Small intestine (tissue), 7 donors: ENCODE measurements at regions not wholly inside any gene's neighbourhood (a gene's known extent, or its start where the extent isn't known, plus 50 kb on each side); places are given as distances from the start of the nearest gene placed in this dataset.

Source experiments
- DNase-seq, 2 donors: peaks; one replicate each; pipeline versions ENCODE4 v3.0.0 to v3.0.0-alpha.2; 2013
- FAIRE-seq: peaks from 2 replicates; lab custom pipeline; 2012; peaks lifted over from hg19 to GRCh38; lab: Jason Lieb, UNC
- H3K27ac ChIP-seq, 3 donors: one replicate each; pipeline ENCODE4 v1.5.1; 2013; ENCODE audit warnings: low read length in 2 of 3, mild to moderate bottlenecking in 2 of 3, control low read depth in 1 of 3, inconsistent platforms in 1 of 3, low read depth in 1 of 3, moderate library complexity in 1 of 3
- H3K27me3 ChIP-seq, 3 donors: one replicate each; pipeline ENCODE4 v1.6.1; 2013; ENCODE audit warnings: low read length in 3 of 3, inconsistent platforms in 1 of 3; ENCODE audit not compliant: control insufficient read depth in 3 of 3, insufficient read depth in 3 of 3
- H3K36me3 ChIP-seq, 3 donors: one replicate each; pipeline ENCODE4 v1.6.1; 2013; ENCODE audit warnings: low read length in 3 of 3, inconsistent platforms in 1 of 3, low read depth in 1 of 3, mild to moderate bottlenecking in 1 of 3, moderate library complexity in 1 of 3; ENCODE audit not compliant: control insufficient read depth in 3 of 3, insufficient read depth in 2 of 3
- H3K4me1 ChIP-seq, 3 donors: one replicate each; pipeline ENCODE4 v1.6.1; 2013; ENCODE audit warnings: low read length in 2 of 3, inconsistent platforms in 1 of 3, low read depth in 1 of 3, mild to moderate bottlenecking in 1 of 3, moderate library complexity in 1 of 3; ENCODE audit not compliant: control insufficient read depth in 3 of 3, insufficient read depth in 2 of 3
- H3K4me3 ChIP-seq, 3 donors: one replicate each; pipeline ENCODE4 v1.5.1; 2013; ENCODE audit warnings: low read length in 3 of 3, control low read depth in 1 of 3, inconsistent platforms in 1 of 3, low read depth in 1 of 3, mild to moderate bottlenecking in 1 of 3, moderate library complexity in 1 of 3
- H3K9me3 ChIP-seq, 2 donors: one replicate each; pipeline ENCODE4 v1.6.1; 2013; ENCODE audit warnings: low read depth in 1 of 2, low read length in 1 of 2; ENCODE audit not compliant: control insufficient read depth in 2 of 2, insufficient read depth in 1 of 2
- WGBS, 3 donors: extraction: QIAGEN DNeasy Blood & Tissue Kit; methylation state at CpG; one replicate each; pipeline ENCODE4 v1.1.7; 2013; 5-methylcytosine and 5-hydroxymethylcytosine counted together
- donor health status: healthy with polysubstance abuse.
- donor health status: control.
- donor health status: control.
- donor health status: Bipolar disorder and iron deficiency.
- donor health status: healthy.

DNA sequence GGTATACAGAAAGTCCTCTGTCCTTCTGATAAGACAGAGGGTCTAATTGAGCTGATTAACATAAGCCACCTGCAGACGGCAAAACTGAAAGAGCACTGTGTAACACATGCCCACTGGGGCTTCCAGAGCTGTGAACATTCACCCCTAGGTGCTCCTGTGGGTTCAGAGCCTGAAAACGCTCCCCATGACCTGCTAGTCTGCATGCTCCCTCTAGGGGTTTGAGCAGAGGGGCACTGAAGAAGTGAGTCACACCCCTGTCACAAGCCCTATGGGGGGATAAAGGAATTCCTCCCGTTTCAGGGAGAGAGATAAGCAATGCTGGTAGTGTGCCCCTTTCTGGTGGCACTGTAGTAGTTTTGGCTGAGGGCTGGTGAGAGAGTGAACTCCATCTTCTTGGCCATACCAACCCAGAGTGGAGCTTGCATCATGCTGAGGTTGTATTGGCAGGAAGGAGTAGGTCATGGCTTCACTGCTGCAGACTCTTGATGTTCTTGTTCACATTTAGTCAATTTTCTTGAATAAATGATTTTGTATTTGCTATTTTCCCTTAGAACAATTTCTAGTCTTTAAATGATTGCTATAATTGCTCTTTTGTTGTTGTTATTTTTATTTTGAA is 637.5 kb upstream of the MAN1A1 start:
- Histone ChIP-seq H3K4me3 (no peak overlapping the region), H3K36me3 (no peaks in the 10 kb centered on the region), H3K27me3 (no peaks in the 10 kb centered on the region), H3K9me3 (no peaks in the 10 kb centered on the region), H3K4me1 (no peaks in the 10 kb centered on the region), H3K27ac (no peak overlapping the region)
- 42 to 68% (median 48%) methylated on average over 3 of the region's 3 CpGs for WGBS, 3 donors
- DNase-seq (no peak), FAIRE-seq (no peak)

DNA sequence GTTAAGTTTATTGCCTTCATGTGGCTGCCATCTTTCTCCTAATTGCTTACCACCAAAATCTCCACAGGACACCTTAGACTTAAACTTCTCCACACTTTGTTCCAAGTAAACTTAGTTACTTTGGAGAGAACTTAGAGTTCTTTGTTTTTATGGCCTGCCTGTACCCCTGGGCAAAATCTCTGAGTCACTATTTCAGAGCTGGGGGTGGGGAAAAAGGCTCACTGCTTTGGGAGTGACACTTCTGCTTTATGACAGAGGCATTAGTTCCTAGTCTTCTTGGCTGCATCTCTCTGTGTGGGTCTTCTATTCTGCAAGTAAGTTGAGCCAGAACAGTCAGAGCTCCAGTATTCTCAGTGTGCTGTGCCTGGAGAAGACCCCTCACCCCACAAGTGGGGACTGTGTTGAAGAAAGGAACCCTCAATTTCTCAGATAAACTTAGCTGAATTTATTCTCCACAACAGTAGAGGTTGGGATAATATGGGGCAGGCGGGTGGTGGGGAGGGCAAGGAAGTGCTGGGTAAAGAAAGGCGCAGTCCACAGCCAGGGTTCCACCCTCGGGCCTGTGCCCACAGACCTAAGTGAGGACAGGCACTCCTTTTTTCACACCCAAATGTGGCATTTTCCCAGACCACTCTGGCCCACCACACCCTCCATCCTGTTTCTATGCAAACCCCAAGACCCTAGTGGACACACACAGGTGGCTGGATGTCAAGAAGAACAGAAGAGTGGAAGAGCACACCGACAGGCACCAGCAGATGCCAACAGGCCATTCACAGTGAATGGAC is 636.6 kb upstream of the MAN1A1 start:
- Histone ChIP-seq H3K4me3 (no peak overlapping the region), H3K36me3 (no peaks in the 10 kb centered on the region), H3K9me3 (no peaks in the 10 kb centered on the region), H3K27me3 (no peaks in the 10 kb centered on the region), H3K27ac (no peak overlapping the region), H3K4me1 (no peaks in the 10 kb centered on the region)
- WGBS, 3 donors: 86 to 89% (median 88%) methylated on average over 4 of the region's 4 CpGs
- DNase-seq (no peak), FAIRE-seq (no peak)

DNA sequence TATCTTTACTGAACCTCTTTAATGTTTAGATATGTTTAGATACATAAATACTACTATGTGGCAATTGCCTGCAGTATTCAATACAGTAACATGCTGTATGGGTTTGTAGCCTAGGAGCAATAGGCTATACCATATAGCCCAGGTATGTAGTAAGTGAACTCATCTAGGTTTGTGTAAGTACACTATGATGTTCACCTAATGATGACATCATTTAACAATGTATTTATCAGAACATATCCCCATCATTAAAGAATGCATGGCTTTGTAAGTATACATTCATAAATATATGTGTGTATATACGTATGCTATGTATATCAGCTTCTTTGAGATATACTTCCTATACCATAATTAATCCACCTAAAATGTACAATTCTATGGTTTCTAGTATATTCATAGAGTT is 631.2 kb upstream of the MAN1A1 start:
- DNase-seq: no peak
- Histone ChIP-seq H3K27ac (no peak overlapping the region), H3K4me1 (no peaks in the 10 kb centered on the region), H3K36me3 (no peaks in the 10 kb centered on the region), H3K4me3 (no peak overlapping the region), H3K9me3 (no peaks in the 10 kb centered on the region), H3K27me3 (no peaks in the 10 kb centered on the region)
- whole genome bisulfite sequencing, 3 donors: 85 to 93% (median 88%) methylated on average over 1 of the region's 1 CpG
- no peak for FAIRE-seq

DNA sequence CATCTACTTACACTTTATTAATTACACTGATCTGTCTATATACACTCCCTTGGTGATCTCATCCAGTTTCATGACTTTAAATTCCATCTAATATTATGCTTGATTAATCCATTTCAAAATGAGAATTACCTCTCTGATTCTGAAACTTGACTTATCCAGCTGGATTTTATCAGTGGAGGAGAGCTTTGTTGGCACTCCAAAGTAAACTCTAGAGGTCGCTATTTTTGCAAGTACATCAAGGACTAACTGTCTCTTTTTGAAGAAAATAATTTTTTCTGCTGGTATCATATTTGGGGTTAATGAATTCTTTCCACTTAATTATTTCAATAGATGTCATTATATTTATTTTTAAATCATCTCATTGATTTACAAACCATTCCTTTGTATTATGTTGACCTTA is 630.3 kb upstream of the MAN1A1 start:
- FAIRE-seq: no peak
- Histone ChIP-seq H3K4me3 (no peak overlapping the region), H3K4me1 (no peaks in the 10 kb centered on the region), H3K27me3 (no peaks in the 10 kb centered on the region), H3K9me3 (no peaks in the 10 kb centered on the region), H3K36me3 (no peaks in the 10 kb centered on the region), H3K27ac (no peak overlapping the region)
- 10 to 24% (median 13%) methylated on average over 1 of the region's 1 CpG for WGBS, 3 donors
- DNase-seq: no peak

DNA sequence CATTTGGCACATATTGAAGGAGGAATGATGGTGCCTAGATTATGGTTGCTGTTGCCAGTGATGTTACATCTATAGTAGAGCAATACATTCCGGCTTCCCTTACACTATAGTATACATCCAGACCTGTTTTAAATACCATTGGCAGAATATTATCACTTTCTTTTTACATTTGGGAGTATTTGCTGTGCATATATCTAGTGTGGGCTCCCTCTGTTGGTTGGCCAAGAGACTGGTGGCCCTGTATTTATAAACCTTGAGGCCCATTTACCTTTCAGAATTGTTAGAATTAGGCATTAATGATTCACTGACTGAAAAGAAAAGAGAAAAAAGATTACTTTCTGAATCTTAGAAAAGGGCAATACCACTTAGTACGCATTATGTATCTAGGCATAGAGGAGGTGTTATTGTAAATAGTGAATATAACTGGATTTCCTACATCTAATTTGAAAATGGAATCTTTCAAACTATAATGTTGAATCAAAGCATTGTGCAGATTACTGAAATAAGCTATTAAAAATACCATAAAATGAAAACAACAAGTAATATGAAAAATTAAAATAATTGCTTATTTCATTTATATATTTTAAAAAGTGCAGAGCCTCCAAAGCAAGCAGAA is 628.8 kb upstream of the MAN1A1 start:
- peak; percentile 12 to 21 for DNase-seq
- Histone ChIP-seq H3K9me3 (no peaks in the 10 kb centered on the region), H3K4me3 (no peak overlapping the region), H3K27me3 (no peaks in the 10 kb centered on the region), H3K27ac (no peak overlapping the region), H3K36me3 (no peaks in the 10 kb centered on the region), H3K4me1 (no peaks in the 10 kb centered on the region)
- WGBS, 3 donors: 77 to 84% (median 84%) methylated on average over 2 of the region's 2 CpGs
- FAIRE-seq: no peak

DNA sequence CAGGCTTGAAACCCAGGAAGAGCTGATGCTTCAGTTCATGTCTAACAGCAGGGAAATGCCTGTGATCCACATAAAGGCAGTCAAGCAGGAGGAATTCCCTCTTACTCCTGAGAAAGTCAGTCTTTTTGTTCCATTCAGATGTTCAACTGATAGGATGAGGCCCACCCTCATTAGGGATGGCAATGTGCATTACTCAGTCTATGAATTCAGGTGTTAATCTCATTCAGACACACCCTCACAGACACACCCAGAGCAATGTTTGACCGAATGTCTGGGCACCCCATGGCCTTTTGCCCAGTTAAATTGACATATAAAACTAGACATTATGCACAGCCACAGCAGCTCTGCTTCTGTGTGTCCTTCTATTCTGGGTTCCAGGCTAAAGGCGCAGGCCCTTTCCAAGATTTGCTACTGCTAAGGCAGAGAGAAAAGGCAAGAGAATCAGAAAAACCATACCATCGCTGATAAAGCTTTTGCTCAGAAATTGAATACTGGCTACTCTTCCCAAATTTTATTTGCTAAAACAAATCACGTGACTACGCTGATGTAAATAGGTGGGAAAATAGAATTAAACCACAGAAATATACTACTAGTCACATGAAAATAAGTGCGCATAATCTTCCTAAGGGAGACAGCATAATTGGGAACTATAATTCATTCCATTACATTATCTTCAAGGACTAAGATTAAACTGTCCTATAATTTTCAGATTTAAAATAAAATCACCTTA is 625.0 kb upstream of the MAN1A1 start:
- Histone ChIP-seq H3K4me3 (no peak overlapping the region), H3K9me3 (no peaks in the 10 kb centered on the region), H3K36me3 (no peaks in the 10 kb centered on the region), H3K27ac (no peak overlapping the region), H3K27me3 (no peaks in the 10 kb centered on the region), H3K4me1 (no peaks in the 10 kb centered on the region)
- WGBS, 3 donors: 82 to 87% (median 84%) methylated on average over 6 of the region's 6 CpGs
- no peak for FAIRE-seq
- DNase-seq: peak in 1 of 2 donors; percentile 32

DNA sequence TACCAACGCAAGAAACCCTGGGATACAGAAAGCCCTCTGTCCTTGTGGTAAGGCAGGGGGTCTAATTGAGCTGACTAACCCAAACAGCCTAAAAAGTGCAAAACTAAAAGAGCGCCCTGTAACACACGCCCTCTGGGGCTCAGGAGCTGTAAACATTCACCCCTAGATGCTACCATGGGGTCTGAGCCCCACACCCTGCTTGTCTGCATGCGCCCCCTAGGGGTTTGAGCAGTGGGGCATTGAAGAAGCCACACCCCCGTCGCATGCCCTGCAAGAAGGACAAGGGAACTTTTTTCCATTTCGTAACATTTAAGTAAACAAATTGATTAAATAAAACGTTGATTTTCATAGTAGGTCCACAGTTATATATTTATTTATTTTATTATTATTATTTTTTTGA is 616.9 kb upstream of the MAN1A1 start:
- FAIRE-seq (no peak), DNase-seq (no peak)
- no peaks in the 10 kb centered on the region for H3K36me3 ChIP-seq
- no peaks in the 10 kb centered on the region for H3K27me3 ChIP-seq
- no peak overlapping the region for H3K27ac ChIP-seq
- 78 to 85% (median 81%) methylated on average over 8 of the region's 8 CpGs for WGBS, 3 donors
- no peak overlapping the region for H3K4me3 ChIP-seq
- H3K9me3 ChIP-seq: no peaks in the 10 kb centered on the region
- H3K4me1 ChIP-seq: no peaks in the 10 kb centered on the region

DNA sequence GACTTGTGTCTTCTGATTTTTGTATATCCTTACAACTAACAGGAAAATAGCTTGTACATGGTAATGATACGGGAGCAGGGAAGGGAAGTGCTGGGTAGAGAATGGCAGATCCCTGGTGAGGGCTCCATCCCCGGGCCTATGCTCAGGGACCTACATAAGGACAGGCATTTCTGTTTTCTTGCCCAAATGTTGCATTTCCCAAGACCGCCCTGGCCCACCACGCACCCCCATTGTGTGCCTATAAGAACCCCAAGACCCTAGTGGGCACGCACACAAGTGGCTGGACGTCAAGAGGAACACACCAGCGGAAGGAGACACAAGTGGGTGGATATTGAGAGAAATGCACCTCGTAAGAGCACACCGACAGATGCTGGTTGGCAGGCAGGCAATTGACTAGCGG is 616.3 kb upstream of the MAN1A1 start:
- H3K4me3 ChIP-seq: no peak overlapping the region
- no peaks in the 10 kb centered on the region for H3K9me3 ChIP-seq
- no peak for FAIRE-seq
- no peak overlapping the region for H3K27ac ChIP-seq
- 94 to 95% (median 95%) methylated on average over 10 of the region's 10 CpGs for WGBS, 3 donors
- no peaks in the 10 kb centered on the region for H3K4me1 ChIP-seq
- H3K36me3 ChIP-seq: no peaks in the 10 kb centered on the region
- H3K27me3 ChIP-seq: no peaks in the 10 kb centered on the region
- DNase-seq: no peak
